Spleen (tissue), 7 donors: ENCODE measurements at regions not wholly inside any gene's neighbourhood (a gene's known extent, or its start where the extent isn't known, plus 50 kb on each side); places are given as distances from the start of the nearest gene placed in this dataset.

Experiments
- POLR2A ChIP-seq, 3 donors: fragments of 450-650 bp; IDR thresholded peaks; one replicate each; pipeline ENCODE4 v1.5.1; 2017; ENCODE audit warnings: antibody characterized with exemption in 3 of 3, mild to moderate bottlenecking in 1 of 3
- POLR2AphosphoS5 ChIP-seq, 3 donors: sonication (generic); formaldehyde crosslinking; IDR thresholded peaks; one replicate each; pipeline ENCODE4 v1.5.1; 2017; ENCODE audit warnings: antibody characterized with exemption in 3 of 3
- TF ChIP-seq, protein P1 (sequence below), 11 experiments: fragments of 200-600 bp in 7 of 11; fragments of 450-650 bp in 4 of 11; sonication (generic) in 4 of 11; IDR thresholded peaks in 8 of 11; conservative IDR thresholded peaks in 3 of 11; 1 replicate in 7 of 11; 2 replicates in 4 of 11; pipeline versions ENCODE4 v1.4.0 to v1.8.0; 2016 to 2021; ENCODE audit warnings: antibody characterized with exemption in 11 of 11, inconsistent platforms in 4 of 11, mild to moderate bottlenecking in 1 of 11
- donor health status: DM: no; HTN: no; CAD: no; lungs with moderate emphysema.
- donor health status: DM: no; HTN: no; CAD: no.
- donor health status: DM: no; HTN: no; CAD: no.

DNA sequence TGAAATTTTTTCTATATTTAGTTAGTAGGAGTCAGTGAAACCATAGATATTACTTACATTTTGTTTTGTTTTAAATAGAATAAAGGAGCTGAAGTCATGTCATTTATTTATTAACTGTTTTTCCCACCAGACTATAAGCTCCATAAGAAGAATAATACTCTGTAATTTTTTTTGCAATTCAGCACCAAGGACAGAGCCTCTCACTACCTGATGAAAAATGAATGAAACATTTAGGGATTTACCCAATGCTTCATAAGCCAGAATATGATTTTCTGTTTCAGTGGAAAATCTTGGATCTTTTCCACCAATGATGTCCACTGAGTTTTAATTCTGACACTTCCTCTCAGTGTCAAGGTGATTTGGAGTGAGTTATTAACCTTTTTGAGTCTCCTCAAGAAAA lies 624.9 kb upstream of the GRAMD2B start:
- TF ChIP-seq, protein P1, sequence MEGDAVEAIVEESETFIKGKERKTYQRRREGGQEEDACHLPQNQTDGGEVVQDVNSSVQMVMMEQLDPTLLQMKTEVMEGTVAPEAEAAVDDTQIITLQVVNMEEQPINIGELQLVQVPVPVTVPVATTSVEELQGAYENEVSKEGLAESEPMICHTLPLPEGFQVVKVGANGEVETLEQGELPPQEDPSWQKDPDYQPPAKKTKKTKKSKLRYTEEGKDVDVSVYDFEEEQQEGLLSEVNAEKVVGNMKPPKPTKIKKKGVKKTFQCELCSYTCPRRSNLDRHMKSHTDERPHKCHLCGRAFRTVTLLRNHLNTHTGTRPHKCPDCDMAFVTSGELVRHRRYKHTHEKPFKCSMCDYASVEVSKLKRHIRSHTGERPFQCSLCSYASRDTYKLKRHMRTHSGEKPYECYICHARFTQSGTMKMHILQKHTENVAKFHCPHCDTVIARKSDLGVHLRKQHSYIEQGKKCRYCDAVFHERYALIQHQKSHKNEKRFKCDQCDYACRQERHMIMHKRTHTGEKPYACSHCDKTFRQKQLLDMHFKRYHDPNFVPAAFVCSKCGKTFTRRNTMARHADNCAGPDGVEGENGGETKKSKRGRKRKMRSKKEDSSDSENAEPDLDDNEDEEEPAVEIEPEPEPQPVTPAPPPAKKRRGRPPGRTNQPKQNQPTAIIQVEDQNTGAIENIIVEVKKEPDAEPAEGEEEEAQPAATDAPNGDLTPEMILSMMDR (IDR thresholded peaks at IDR 0.05 in 8 of 11, conservative IDR thresholded peaks at IDR 0.05 in 3 of 11) = no peak
- TF ChIP-seq POLR2A (IDR thresholded peaks at IDR 0.05) (no peak), POLR2AphosphoS5 (IDR thresholded peaks at IDR 0.05) (no peak)
